ENCODE measurements at regions not wholly inside any gene's neighbourhood (a gene's known extent, or its start where the extent isn't known, plus 50 kb on each side); places are given as distances from the start of the nearest gene placed in this dataset.
"Not testable (repeated sequence)": the region's sequence is repeated elsewhere in the genome, so short reads cannot be mapped to it uniquely, and the experiment has no call there.

GRCh38 chrX:41003506-41004270 lies 81.6 kb upstream of the USP9X start:
- DNase-seq = no peak

GRCh38 chrX:41005445-41005992 lies 79.7 kb upstream of the USP9X start:
- DNase-seq = no peak

GRCh38 chrX:41009850-41010846 lies 75.1 kb upstream of the USP9X start:
- DNase-seq = peak; percentile 74

- no peak for DNase-seq
Measured at GRCh38 chrX:41014776-41015360, 70.4 kb upstream of the USP9X start.

GRCh38 chrX:41017785-41018184 lies 67.5 kb upstream of the USP9X start:
- DNase-seq = not testable (repeated sequence)

- not testable (repeated sequence) for DNase-seq
Measured at GRCh38 chrX:41018391-41019040, 66.7 kb upstream of the USP9X start.

- DNase-seq = no peak
Measured at GRCh38 chrX:41019041-41019392, 66.2 kb upstream of the USP9X start.

- DNase-seq = no peak
Measured at GRCh38 chrX:41022566-41022965, 62.7 kb upstream of the USP9X start.

- DNase-seq = no peak
Measured at GRCh38 chrX:41023098-41023497, 62.1 kb upstream of the USP9X start.

- not testable (repeated sequence) for DNase-seq
Measured at GRCh38 chrX:41024335-41024734, 60.9 kb upstream of the USP9X start.

GRCh38 chrX:41024755-41025154 lies 60.5 kb upstream of the USP9X start:
- no peak for DNase-seq

- DNase-seq = no peak
Measured at GRCh38 chrX:41025926-41026701, 59.1 kb upstream of the USP9X start.

GRCh38 chrX:41026702-41027078 lies 58.6 kb upstream of the USP9X start:
- no peak for DNase-seq

- DNase-seq = no peak
Measured at GRCh38 chrX:41029332-41029731, 55.9 kb upstream of the USP9X start.

GRCh38 chrX:41031256-41031967 lies 53.8 kb upstream of the USP9X start:
- DNase-seq = no peak

- DNase-seq = no peak
Measured at GRCh38 chrX:41033299-41033698, 51.9 kb upstream of the USP9X start.

GRCh38 chrX:41034902-41035301 lies 50.3 kb upstream of the USP9X start:
- DNase-seq = not testable (repeated sequence)
